ENCODE measurements at regions not wholly inside any gene's neighbourhood (a gene's known extent, or its start where the extent isn't known, plus 50 kb on each side); places are given as distances from the start of the nearest gene placed in this dataset.

DNA sequence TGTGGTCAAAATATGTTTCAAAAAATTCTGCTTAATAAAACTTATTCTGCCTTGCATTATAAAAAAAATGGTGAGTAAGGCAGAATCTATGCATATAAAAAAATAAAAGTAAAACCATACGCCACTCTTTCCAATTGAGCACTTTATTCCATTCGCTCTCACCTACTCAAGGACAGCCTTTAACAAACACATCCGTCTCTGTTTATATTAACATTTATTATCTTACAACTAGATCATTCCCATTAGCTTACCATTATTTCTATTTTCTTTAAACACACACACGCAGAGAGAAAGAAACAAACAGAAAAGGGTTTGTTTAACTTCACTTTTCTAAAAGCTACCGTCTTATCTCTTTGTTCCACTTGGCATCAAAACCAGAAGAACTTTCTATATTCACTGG lies 598.9 kb upstream of the CHRM3 start:
- POLR2A ChIA-PET, result interaction anchor here (1.5 kb wide), 1 partner anchor 37 kb away, joined by 3 read pairs; no protein-coding TSS in a partner anchor
- H3K9me2 ChIP-seq (ENCODE audit: insufficient read depth, low read length), result no peaks in the 10 kb centered on the region
- no peaks in the 10 kb centered on the region for H3K9me3 ChIP-seq (ENCODE audit: low read length)
- H2AFZ ChIP-seq (ENCODE audit: low read length), result no peak overlapping the region
- H3K79me2 ChIP-seq (ENCODE audit: insufficient read depth, low read depth, low read length), result no peaks in the 10 kb centered on the region
- intact Hi-C loops (cut with micrococcal nuclease; ENCODE audit: unreplicated experiment), result no loop called here
- no TSS peak for BruUV-seq (replicated peaks)
- TF ChIP-seq, protein P1, sequence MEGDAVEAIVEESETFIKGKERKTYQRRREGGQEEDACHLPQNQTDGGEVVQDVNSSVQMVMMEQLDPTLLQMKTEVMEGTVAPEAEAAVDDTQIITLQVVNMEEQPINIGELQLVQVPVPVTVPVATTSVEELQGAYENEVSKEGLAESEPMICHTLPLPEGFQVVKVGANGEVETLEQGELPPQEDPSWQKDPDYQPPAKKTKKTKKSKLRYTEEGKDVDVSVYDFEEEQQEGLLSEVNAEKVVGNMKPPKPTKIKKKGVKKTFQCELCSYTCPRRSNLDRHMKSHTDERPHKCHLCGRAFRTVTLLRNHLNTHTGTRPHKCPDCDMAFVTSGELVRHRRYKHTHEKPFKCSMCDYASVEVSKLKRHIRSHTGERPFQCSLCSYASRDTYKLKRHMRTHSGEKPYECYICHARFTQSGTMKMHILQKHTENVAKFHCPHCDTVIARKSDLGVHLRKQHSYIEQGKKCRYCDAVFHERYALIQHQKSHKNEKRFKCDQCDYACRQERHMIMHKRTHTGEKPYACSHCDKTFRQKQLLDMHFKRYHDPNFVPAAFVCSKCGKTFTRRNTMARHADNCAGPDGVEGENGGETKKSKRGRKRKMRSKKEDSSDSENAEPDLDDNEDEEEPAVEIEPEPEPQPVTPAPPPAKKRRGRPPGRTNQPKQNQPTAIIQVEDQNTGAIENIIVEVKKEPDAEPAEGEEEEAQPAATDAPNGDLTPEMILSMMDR (conservative IDR thresholded peaks at IDR 0.05; ENCODE audit: low read length), result no peak
- no peak for TF ChIP-seq EZH2phosphoT487 (IDR thresholded peaks at IDR 0.05; ENCODE audit: borderline replicate concordance, low read depth, low read length)
- no peaks in the 10 kb centered on the region for H3K4me1 ChIP-seq (ENCODE audit: insufficient read depth, low read length, poor library complexity, severe bottlenecking)
- CTCF ChIA-PET (ENCODE audit: unreplicated experiment), result no interaction called here
- H3K36me3 ChIP-seq (ENCODE audit: insufficient read depth, low read length), result no peaks in the 10 kb centered on the region
- H3K27ac ChIP-seq (ENCODE audit: low read depth, low read length, poor library complexity, severe bottlenecking), result no peak overlapping the region
- no peak overlapping the region for H3K4me3 ChIP-seq (ENCODE audit: low read depth, low read length, poor library complexity, severe bottlenecking)
- H4K20me1 ChIP-seq (ENCODE audit: insufficient read depth, low read length), result no peaks in the 10 kb centered on the region
- no peak for DNase-seq (ENCODE audit: low spot score)
- H3K4me2 ChIP-seq (ENCODE audit: low read length), result no peak overlapping the region

GRCh38 chr1:238783633-238784032 lies 602.7 kb upstream of the CHRM3 start:
- H3K36me3 ChIP-seq (ENCODE audit: insufficient read depth, low read length), result no peaks in the 10 kb centered on the region
- no peaks in the 10 kb centered on the region for H3K9me3 ChIP-seq (ENCODE audit: low read length)
- H3K4me1 ChIP-seq (ENCODE audit: insufficient read depth, low read length, poor library complexity, severe bottlenecking), result no peaks in the 10 kb centered on the region
- H3K4me3 ChIP-seq (ENCODE audit: low read depth, low read length, poor library complexity, severe bottlenecking), result no peak overlapping the region
- no TSS peak for BruUV-seq (replicated peaks)
- H3K79me2 ChIP-seq (ENCODE audit: insufficient read depth, low read depth, low read length), result no peaks in the 10 kb centered on the region
- DNase-seq (ENCODE audit: low spot score), result no peak
- H3K27ac ChIP-seq (ENCODE audit: low read depth, low read length, poor library complexity, severe bottlenecking), result no peak overlapping the region
- TF ChIP-seq EZH2phosphoT487 (IDR thresholded peaks at IDR 0.05; ENCODE audit: borderline replicate concordance, low read depth, low read length), result no peak
- TF ChIP-seq, protein P1 (conservative IDR thresholded peaks at IDR 0.05; ENCODE audit: low read length), result no peak
- ChIA-PET POLR2A (interaction anchor here (0.9 kb wide), 1 partner anchor 12 kb away, joined by 5 read pairs; no protein-coding TSS in a partner anchor), CTCF (ENCODE audit: unreplicated experiment) (no interaction called here)
- H2AFZ ChIP-seq (ENCODE audit: low read length), result no peak overlapping the region
- no peaks in the 10 kb centered on the region for H4K20me1 ChIP-seq (ENCODE audit: insufficient read depth, low read length)
- no peaks in the 10 kb centered on the region for H3K9me2 ChIP-seq (ENCODE audit: insufficient read depth, low read length)
- H3K4me2 ChIP-seq (ENCODE audit: low read length), result no peak overlapping the region
- intact Hi-C loops (cut with micrococcal nuclease; ENCODE audit: unreplicated experiment), result no loop called here

GRCh38 chr1:238779716-238780115 lies 606.7 kb upstream of the CHRM3 start:
- H3K9me3 ChIP-seq (ENCODE audit: low read length), result no peaks in the 10 kb centered on the region
- intact Hi-C loops (cut with micrococcal nuclease; ENCODE audit: unreplicated experiment), result no loop called here
- H3K36me3 ChIP-seq (ENCODE audit: insufficient read depth, low read length), result no peaks in the 10 kb centered on the region
- no peak for TF ChIP-seq EZH2phosphoT487 (IDR thresholded peaks at IDR 0.05; ENCODE audit: borderline replicate concordance, low read depth, low read length)
- TF ChIP-seq, protein P1 (conservative IDR thresholded peaks at IDR 0.05; ENCODE audit: low read length), result no peak
- ChIA-PET CTCF (ENCODE audit: unreplicated experiment) (no interaction called here), POLR2A (no interaction called here)
- H3K9me2 ChIP-seq (ENCODE audit: insufficient read depth, low read length), result no peaks in the 10 kb centered on the region
- no peaks in the 10 kb centered on the region for H4K20me1 ChIP-seq (ENCODE audit: insufficient read depth, low read length)
- DNase-seq (ENCODE audit: low spot score), result no peak
- H3K4me3 ChIP-seq (ENCODE audit: low read depth, low read length, poor library complexity, severe bottlenecking), result no peak overlapping the region
- no peak overlapping the region for H3K27ac ChIP-seq (ENCODE audit: low read depth, low read length, poor library complexity, severe bottlenecking)
- H3K79me2 ChIP-seq (ENCODE audit: insufficient read depth, low read depth, low read length), result no peaks in the 10 kb centered on the region
- BruUV-seq (replicated peaks), result no TSS peak
- H2AFZ ChIP-seq (ENCODE audit: low read length), result no peak overlapping the region
- no peak overlapping the region for H3K4me2 ChIP-seq (ENCODE audit: low read length)
- no peaks in the 10 kb centered on the region for H3K4me1 ChIP-seq (ENCODE audit: insufficient read depth, low read length, poor library complexity, severe bottlenecking)

Measured in OCI-LY7 (cell line).